ENCODE measurements at regions not wholly inside any gene's neighbourhood (a gene's known extent, or its start where the extent isn't known, plus 50 kb on each side); places are given as distances from the start of the nearest gene placed in this dataset.

DNA sequence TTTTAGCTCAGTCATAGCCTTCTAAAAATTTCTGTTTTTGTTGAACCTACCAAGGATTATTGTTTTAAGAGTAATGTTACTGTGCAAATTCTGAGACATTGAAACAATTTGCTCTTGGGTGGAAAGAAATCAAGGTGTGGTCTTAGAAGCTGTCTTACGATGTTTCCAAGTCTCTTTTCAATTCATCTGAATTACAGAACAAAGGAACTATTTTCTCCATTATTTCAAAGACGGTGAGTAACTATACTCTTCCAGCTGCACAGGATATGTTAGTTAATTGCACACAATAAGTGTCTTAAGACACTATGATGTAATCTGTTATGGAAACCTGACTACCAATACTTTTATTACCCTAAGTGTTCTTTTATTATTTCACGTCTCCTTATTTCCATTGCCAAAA is 106.8 kb upstream of the POM121L12 start:
- TF ChIP-seq EP300 (IDR thresholded peaks at IDR 0.05): no peak
- TF ChIP-seq, protein P1, sequence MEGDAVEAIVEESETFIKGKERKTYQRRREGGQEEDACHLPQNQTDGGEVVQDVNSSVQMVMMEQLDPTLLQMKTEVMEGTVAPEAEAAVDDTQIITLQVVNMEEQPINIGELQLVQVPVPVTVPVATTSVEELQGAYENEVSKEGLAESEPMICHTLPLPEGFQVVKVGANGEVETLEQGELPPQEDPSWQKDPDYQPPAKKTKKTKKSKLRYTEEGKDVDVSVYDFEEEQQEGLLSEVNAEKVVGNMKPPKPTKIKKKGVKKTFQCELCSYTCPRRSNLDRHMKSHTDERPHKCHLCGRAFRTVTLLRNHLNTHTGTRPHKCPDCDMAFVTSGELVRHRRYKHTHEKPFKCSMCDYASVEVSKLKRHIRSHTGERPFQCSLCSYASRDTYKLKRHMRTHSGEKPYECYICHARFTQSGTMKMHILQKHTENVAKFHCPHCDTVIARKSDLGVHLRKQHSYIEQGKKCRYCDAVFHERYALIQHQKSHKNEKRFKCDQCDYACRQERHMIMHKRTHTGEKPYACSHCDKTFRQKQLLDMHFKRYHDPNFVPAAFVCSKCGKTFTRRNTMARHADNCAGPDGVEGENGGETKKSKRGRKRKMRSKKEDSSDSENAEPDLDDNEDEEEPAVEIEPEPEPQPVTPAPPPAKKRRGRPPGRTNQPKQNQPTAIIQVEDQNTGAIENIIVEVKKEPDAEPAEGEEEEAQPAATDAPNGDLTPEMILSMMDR (IDR thresholded peaks at IDR 0.05): no peak
- no peak for TF ChIP-seq POLR2A (IDR thresholded peaks at IDR 0.05)
- DNase-seq: no peak
- H3K4me3 ChIP-seq: no peak overlapping the region
- H3K9me3 ChIP-seq: no peaks in the 10 kb centered on the region
- H3K4me1 ChIP-seq (ENCODE audit: insufficient read depth): no peaks in the 10 kb centered on the region
- 82 to 88% (median 87%) methylated on average over 3 of the region's 3 CpGs for WGBS, 3 donors
- intact Hi-C loops (cut with DNase I): no loop called here
- H3K36me3 ChIP-seq: no peaks in the 10 kb centered on the region
- no peaks in the 10 kb centered on the region for H3K27me3 ChIP-seq
- no peak overlapping the region for H3K27ac ChIP-seq

DNA sequence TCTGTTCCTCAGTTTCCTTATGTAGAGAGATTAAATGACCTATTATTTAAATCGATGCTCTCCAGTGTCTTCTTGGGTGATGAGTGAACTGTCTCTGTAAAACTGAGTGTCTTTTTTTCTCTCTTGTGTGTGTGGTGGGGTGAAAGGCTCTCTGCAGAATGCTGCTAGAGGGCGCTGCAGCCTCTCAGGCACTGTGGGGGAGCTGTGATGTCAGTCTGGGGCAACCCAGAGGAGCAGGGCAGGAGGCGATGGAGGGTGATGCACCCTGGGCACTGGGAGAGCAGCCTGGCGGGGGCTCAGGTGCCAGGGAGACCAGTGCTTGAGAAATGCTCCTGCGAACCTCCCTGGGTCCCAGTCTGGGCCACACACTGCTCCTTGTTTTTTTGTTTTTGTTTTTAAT is 110.1 kb upstream of the POM121L12 start:
- no peak for DNase-seq
- Histone ChIP-seq H3K27me3 (no peaks in the 10 kb centered on the region), H3K36me3 (no peaks in the 10 kb centered on the region), H3K4me3 (no peak overlapping the region), H3K4me1 (ENCODE audit: insufficient read depth) (no peaks in the 10 kb centered on the region), H3K9me3 (no peaks in the 10 kb centered on the region), H3K27ac (no peak overlapping the region)
- WGBS, 3 donors: 87 to 94% (median 91%) methylated on average over 5 of the region's 5 CpGs
- intact Hi-C loops (cut with DNase I): no loop called here
- TF ChIP-seq, protein P1 (IDR thresholded peaks at IDR 0.05): no peak
- no peak for TF ChIP-seq EP300 (IDR thresholded peaks at IDR 0.05)
- no peak for TF ChIP-seq POLR2A (IDR thresholded peaks at IDR 0.05)

DNA sequence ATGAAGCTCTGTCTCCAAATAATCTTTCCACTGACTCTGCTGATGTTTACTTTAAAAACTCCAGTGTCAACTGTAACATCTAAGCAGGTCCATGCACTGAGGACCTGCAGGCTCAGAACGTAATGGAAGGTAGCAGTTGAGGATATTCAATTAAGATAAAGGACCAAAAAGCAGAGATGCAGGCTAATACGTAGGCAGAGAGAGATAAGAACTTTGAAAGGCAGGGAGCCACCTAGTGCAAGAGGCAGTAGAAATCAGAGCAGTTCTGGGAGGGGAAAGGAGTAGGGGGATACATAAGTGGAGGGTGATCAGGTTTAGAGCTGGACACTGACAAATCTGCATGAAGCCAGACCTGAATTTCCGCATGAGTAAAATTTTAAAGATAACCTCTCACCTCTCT is 114.5 kb upstream of the POM121L12 start:
- Histone ChIP-seq H3K4me1 (ENCODE audit: insufficient read depth) (no peaks in the 10 kb centered on the region), H3K9me3 (no peaks in the 10 kb centered on the region), H3K27me3 (no peaks in the 10 kb centered on the region), H3K4me3 (no peak overlapping the region), H3K27ac (no peak overlapping the region), H3K36me3 (no peaks in the 10 kb centered on the region)
- 27 to 32% (median 29%) methylated on average over 3 of the region's 3 CpGs for WGBS, 3 donors
- no peak for DNase-seq
- intact Hi-C loops (cut with DNase I): no loop called here
- TF ChIP-seq, protein P1 (IDR thresholded peaks at IDR 0.05): no peak
- TF ChIP-seq EP300 (IDR thresholded peaks at IDR 0.05): no peak
- TF ChIP-seq POLR2A (IDR thresholded peaks at IDR 0.05): no peak

DNA sequence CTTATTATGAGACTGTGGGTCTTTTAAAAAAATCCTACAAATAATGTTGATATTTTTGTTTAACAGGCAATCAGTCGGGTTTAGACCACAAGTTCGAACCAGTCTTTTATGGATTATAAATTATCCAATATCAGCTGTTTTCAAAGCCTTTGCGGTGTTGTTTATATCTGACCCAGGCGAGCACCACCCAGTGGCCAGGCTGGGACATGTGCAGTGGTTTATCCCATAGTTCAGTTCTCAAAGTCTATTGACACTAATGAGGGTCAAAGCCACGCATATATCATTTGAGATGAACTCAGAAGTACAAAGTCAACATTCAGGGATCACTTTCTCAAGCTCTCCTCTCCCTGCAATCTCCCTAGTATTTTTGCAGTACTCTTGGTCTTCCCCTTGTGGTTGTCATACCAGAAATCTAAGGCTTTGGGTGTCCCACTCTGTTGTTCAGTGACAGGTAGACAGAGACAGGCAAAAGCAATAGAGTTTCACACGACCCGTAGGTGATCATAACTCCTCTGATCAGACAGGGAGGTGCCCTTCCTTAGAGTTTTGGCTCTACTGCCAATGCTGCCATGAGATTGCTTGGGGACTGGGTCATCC is 117.4 kb upstream of the POM121L12 start:
- H3K27ac ChIP-seq: no peak overlapping the region
- TF ChIP-seq, protein P1 (IDR thresholded peaks at IDR 0.05): no peak
- TF ChIP-seq POLR2A (IDR thresholded peaks at IDR 0.05): no peak
- TF ChIP-seq EP300 (IDR thresholded peaks at IDR 0.05): no peak
- H3K9me3 ChIP-seq: no peaks in the 10 kb centered on the region
- H3K4me3 ChIP-seq: no peak overlapping the region
- H3K4me1 ChIP-seq (ENCODE audit: insufficient read depth): no peaks in the 10 kb centered on the region
- no peaks in the 10 kb centered on the region for H3K36me3 ChIP-seq
- intact Hi-C loops (cut with DNase I): no loop called here
- WGBS, 3 donors: 66 to 76% (median 72%) methylated on average over 7 of the region's 7 CpGs
- no peaks in the 10 kb centered on the region for H3K27me3 ChIP-seq
- DNase-seq: no peak
